ENCODE measurements at regions not wholly inside any gene's neighbourhood (a gene's known extent, or its start where the extent isn't known, plus 50 kb on each side); places are given as distances from the start of the nearest gene placed in this dataset.

DNA sequence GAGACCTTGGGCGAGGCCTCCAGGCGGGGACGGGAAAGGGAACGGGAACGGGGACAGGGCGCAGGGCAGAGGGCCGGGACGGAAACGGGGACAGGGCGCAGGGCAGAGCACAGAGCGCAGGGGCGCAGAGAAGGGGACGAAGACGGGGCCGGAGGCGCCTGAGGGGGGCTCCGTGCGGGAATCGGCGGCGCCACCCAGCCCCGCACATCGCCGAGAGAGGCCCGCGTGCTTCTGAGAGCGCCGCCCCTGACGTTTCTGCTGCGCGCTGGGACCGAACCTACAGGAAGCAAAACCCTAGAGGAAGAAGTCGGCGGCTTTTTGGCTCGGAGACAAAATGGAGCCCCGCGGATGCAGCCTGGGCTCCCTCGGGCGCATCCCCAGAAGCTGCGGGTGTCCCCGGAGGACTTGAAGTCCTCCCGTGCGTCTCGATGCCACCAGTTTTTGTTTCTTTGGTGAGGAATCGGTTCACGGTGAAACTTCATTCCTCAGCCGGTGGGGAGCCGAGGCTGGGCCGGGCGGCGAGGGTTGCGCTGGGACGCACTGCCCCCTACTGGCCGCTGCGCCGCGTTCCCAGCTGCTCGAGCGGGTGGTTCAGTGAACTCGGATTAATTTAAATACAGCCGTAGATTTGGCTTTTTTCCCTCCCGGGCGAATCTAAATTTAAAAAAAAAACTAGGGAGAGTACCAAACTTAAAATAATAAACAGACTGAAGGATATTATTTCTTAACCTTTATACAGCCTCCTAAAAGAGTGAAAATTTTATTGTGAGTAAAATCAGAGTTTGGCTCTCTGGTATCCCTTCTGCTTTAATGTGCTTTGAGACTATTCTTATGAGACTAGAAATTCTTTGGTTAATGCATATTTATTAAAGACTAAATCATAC is 350.0 kb upstream of the ARGLU1 start:
- H3K27ac ChIP-seq, result peak overlapping the region; percentile 76 to 88
- H3K9me3 ChIP-seq, result no peaks in the 10 kb centered on the region
- H3K36me3 ChIP-seq, result no peaks in the 10 kb centered on the region
- intact Hi-C loops (cut with DNase I), result loop anchor here in 1 of 2 donors (10.0 kb wide), 1 partner anchor 383 kb away; the partner anchor contains the start of gene EFNB2
- DNase-seq (peak; percentile 76 to 93 (median 89)), ATAC-seq (peak; percentile 99)
- TF ChIP-seq, protein P1, sequence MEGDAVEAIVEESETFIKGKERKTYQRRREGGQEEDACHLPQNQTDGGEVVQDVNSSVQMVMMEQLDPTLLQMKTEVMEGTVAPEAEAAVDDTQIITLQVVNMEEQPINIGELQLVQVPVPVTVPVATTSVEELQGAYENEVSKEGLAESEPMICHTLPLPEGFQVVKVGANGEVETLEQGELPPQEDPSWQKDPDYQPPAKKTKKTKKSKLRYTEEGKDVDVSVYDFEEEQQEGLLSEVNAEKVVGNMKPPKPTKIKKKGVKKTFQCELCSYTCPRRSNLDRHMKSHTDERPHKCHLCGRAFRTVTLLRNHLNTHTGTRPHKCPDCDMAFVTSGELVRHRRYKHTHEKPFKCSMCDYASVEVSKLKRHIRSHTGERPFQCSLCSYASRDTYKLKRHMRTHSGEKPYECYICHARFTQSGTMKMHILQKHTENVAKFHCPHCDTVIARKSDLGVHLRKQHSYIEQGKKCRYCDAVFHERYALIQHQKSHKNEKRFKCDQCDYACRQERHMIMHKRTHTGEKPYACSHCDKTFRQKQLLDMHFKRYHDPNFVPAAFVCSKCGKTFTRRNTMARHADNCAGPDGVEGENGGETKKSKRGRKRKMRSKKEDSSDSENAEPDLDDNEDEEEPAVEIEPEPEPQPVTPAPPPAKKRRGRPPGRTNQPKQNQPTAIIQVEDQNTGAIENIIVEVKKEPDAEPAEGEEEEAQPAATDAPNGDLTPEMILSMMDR (IDR thresholded peaks at IDR 0.05), result peak; percentile 91 to 95
- peak overlapping the region; percentile 46 to 65 for H3K4me3 ChIP-seq
- peaks cover 0 to 10% of the 10 kb centered on the region in 2 donors for H3K27me3 ChIP-seq
- H3K4me1 ChIP-seq, result peaks cover 0 to 6% of the 10 kb centered on the region in 2 donors

DNA sequence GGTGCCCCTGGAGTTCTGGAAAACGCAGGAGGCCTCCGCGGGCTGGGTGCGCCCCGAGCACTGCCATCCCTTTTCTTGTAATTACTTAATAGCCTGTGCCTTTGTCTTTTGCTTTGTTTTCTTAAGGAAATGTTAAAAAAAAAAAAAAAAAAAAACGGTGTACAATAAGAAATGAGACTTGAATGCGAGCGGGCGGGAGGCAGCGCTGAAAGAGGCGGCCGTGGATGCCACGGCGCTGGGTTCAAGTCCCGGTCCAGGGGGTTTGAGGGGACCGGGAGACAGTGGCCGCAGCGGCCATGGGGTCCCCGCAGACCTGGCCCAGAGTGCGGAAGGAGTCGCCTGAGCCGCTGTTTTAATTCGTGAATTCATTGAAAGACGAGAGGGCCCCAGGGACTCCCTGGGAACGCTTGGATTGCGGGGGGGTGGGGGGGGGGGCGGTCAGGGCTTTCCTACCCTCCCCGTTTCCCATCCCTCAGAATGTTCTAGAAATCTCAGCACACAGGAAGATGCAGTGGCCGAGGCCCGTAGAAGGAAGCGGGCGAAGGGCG is 349.2 kb upstream of the ARGLU1 start:
- no peaks in the 10 kb centered on the region for H3K36me3 ChIP-seq
- TF ChIP-seq, protein P1 (IDR thresholded peaks at IDR 0.05), result no peak
- H3K27ac ChIP-seq, result peak overlapping the region; percentile 76 to 88
- H3K4me1 ChIP-seq, result peaks cover 0 to 6% of the 10 kb centered on the region in 2 donors
- H3K4me3 ChIP-seq, result peak overlapping the region; percentile 46 to 65
- H3K27me3 ChIP-seq, result peaks cover 0 to 10% of the 10 kb centered on the region in 2 donors
- intact Hi-C loops (cut with DNase I), result loop anchor here in 1 of 2 donors (10.0 kb wide), 1 partner anchor 382 kb away; the partner anchor contains the start of gene EFNB2
- DNase-seq (peak in 1 of 4 donors; percentile 6), ATAC-seq (peak; percentile 6)
- no peaks in the 10 kb centered on the region for H3K9me3 ChIP-seq

DNA sequence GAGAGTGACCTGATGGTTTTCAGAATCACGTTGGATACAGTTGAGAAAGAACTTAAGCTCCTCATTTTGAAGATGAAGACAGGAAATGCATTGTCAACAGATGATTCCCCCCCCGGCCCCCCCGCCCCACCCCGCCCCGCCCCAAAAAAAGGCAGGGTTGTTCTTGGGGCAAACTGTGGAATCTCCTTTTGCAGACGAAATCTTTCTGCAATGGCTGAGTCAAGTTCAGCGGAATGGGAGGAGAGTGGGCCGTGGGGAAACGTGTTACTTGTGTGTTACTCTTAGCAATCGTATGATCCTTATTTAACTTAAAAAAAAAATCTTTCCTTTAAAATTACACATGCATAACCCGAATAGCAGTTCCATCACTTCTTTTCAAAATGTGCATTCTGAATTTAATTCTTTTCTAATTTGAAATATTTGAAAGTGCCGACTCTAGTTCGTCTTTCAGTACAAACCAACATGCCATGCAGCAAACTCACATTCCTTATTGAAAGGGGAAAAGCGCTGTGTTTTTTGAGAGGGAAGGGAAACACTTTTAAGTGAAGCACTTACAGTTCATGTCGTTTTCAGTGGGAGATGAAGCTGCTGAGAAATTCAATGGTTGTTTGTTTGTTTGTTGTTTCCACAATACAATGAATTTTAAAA is 348.5 kb upstream of the ARGLU1 start:
- Histone ChIP-seq H3K27me3 (peaks cover 0 to 10% of the 10 kb centered on the region in 2 donors), H3K4me1 (peaks cover 0 to 6% of the 10 kb centered on the region in 2 donors), H3K4me3 (no peak overlapping the region), H3K9me3 (no peaks in the 10 kb centered on the region), H3K27ac (peak overlapping the region in 1 of 2 donors; percentile 76), H3K36me3 (no peaks in the 10 kb centered on the region)
- intact Hi-C loops (cut with DNase I), result loop anchor here in 1 of 2 donors (10.0 kb wide), 1 partner anchor 382 kb away; the partner anchor contains the start of gene EFNB2
- ATAC-seq, result no peak
- TF ChIP-seq, protein P1 (IDR thresholded peaks at IDR 0.05), result no peak
- no peak for DNase-seq

GRCh38 chr13:106915146-106915545 is 347.2 kb upstream of the ARGLU1 start:
- H3K36me3 ChIP-seq, result no peaks in the 10 kb centered on the region
- no peak for ATAC-seq
- peaks cover 0 to 6% of the 10 kb centered on the region in 2 donors for H3K4me1 ChIP-seq
- intact Hi-C loops (cut with DNase I), result loop anchor here in 1 of 2 donors (10.0 kb wide), 1 partner anchor 380 kb away; the partner anchor contains the start of gene EFNB2
- no peaks in the 10 kb centered on the region for H3K9me3 ChIP-seq
- TF ChIP-seq, protein P1 (IDR thresholded peaks at IDR 0.05), result no peak
- H3K27ac ChIP-seq, result no peak overlapping the region
- H3K4me3 ChIP-seq, result no peak overlapping the region
- H3K27me3 ChIP-seq, result peaks cover 0 to 10% of the 10 kb centered on the region in 2 donors
- DNase-seq, result no peak

Data from left lung (tissue), 4 donors.